Left lung (tissue), 4 donors: ENCODE measurements at regions not wholly inside any gene's neighbourhood (a gene's known extent, or its start where the extent isn't known, plus 50 kb on each side); places are given as distances from the start of the nearest gene placed in this dataset.
A peak's percentile ranks its signal among the peaks of the same experiment; 100 is the strongest.

Source experiments
- ATAC-seq: fragments of 200-7000 bp; cut with Tn5 transposase; one replicate; pipeline ENCODE4 v1.9.1; 2020; ENCODE audit warnings: moderate library complexity
- DNase-seq, 4 donors: peaks; one replicate each; pipeline ENCODE4 v3.0.0-alpha.2; 2013 to 2020
- H3K27ac ChIP-seq, 2 donors: fragments of 200-600 bp; sonication (generic) in 1 of 2; one replicate each; pipeline versions ENCODE4 v1.5.0 to v1.8.0; 2020 to 2021
- H3K27me3 ChIP-seq, 2 donors: fragments of 200-600 bp; sonication (generic) in 1 of 2; one replicate each; pipeline versions ENCODE4 v1.5.0 to v1.8.0; 2020 to 2021
- H3K36me3 ChIP-seq, 2 donors: fragments of 200-600 bp; sonication (generic) in 1 of 2; one replicate each; pipeline versions ENCODE4 v1.5.0 to v1.8.0; 2020 to 2021
- H3K4me1 ChIP-seq, 2 donors: fragments of 200-600 bp; one replicate each; pipeline ENCODE4 v1.8.0; 2021
- H3K4me3 ChIP-seq, 2 donors: fragments of 200-600 bp; sonication (generic) in 1 of 2; one replicate each; pipeline versions ENCODE4 v1.5.0 to v1.8.0; 2020 to 2021; ENCODE audit warnings: mild to moderate bottlenecking in 1 of 2
- H3K9me3 ChIP-seq, 2 donors: fragments of 200-600 bp; sonication (generic) in 1 of 2; one replicate each; pipeline versions ENCODE4 v1.5.0 to v1.8.0; 2020 to 2021
- CTCF ChIP-seq, 2 donors: fragments of 200-600 bp; sonication (generic) in 1 of 2; IDR thresholded peaks; one replicate each; pipeline versions ENCODE4 v1.5.0 to v1.8.0; 2021; ENCODE audit warnings: antibody characterized with exemption in 2 of 2
- intact Hi-C, 2 donors: fragments of 100-400 bp; cut with DNase I; formaldehyde crosslinking; loops; one replicate each; pipeline versions ENCODE4 v1.11.2 to v1.14.2; 2022
- donor health status: DM: no; HTN: yes; CAD: no.
- donor health status: DM: no; HTN: no; CAD: no.

- peak; percentile 92 for ATAC-seq
- no peak for TF ChIP-seq CTCF (IDR thresholded peaks at IDR 0.05)
- peak in 3 of 4 donors; percentile 50 to 76 (median 54) for DNase-seq
Observed at GRCh38 chr7:27346531-27347275, 104.1 kb downstream of the EVX1 start.

GRCh38 chr7:27347276-27347640 is 104.7 kb downstream of the EVX1 start:
- no peak for TF ChIP-seq CTCF (IDR thresholded peaks at IDR 0.05)
- no peak overlapping the region for H3K27ac ChIP-seq
- H3K9me3 ChIP-seq: no peaks in the 10 kb centered on the region
- ATAC-seq (no peak), DNase-seq (no peak)
- peaks cover 0 to 11% of the 10 kb centered on the region in 2 donors for H3K27me3 ChIP-seq
- H3K4me3 ChIP-seq: no peak overlapping the region
- intact Hi-C loops: no loop called here
- peaks cover 0 to 3% of the 10 kb centered on the region in 2 donors for H3K4me1 ChIP-seq
- H3K36me3 ChIP-seq: no peaks in the 10 kb centered on the region

More at GRCh38 chr7:27346531-27347275, 104.1 kb downstream of the EVX1 start:
- Histone ChIP-seq H3K36me3 (no peaks in the 10 kb centered on the region), H3K4me3 (no peak overlapping the region), H3K9me3 (no peaks in the 10 kb centered on the region), H3K27me3 (peaks cover 0 to 11% of the 10 kb centered on the region in 2 donors), H3K27ac (no peak overlapping the region), H3K4me1 (peaks cover 0 to 3% of the 10 kb centered on the region in 2 donors)
- intact Hi-C loops: no loop called here

- no peaks in the 10 kb centered on the region for H3K36me3 ChIP-seq
- DNase-seq: no peak
- no peak overlapping the region for H3K4me3 ChIP-seq
- peaks cover 0 to 3% of the 10 kb centered on the region in 2 donors for H3K4me1 ChIP-seq
- no peaks in the 10 kb centered on the region for H3K9me3 ChIP-seq
- H3K27me3 ChIP-seq: peaks cover 0 to 11% of the 10 kb centered on the region in 2 donors
- H3K27ac ChIP-seq: no peak overlapping the region
- intact Hi-C loops: no loop called here
- no peak for TF ChIP-seq CTCF (IDR thresholded peaks at IDR 0.05)
- no peak for ATAC-seq
Observed at GRCh38 chr7:27349621-27350020, 107.0 kb downstream of the EVX1 start.

GRCh38 chr7:27351137-27351536 is 108.5 kb downstream of the EVX1 start:
- peaks cover 0 to 4% of the 10 kb centered on the region in 2 donors for H3K27me3 ChIP-seq

More at GRCh38 chr7:27351137-27351536, 108.5 kb downstream of the EVX1 start:
- ATAC-seq (no peak), DNase-seq (no peak)
- H3K4me3 ChIP-seq: no peak overlapping the region
- H3K27ac ChIP-seq: no peak overlapping the region
- peaks cover 0 to 3% of the 10 kb centered on the region in 2 donors for H3K4me1 ChIP-seq
- H3K9me3 ChIP-seq: no peaks in the 10 kb centered on the region
- intact Hi-C loops: no loop called here
- TF ChIP-seq CTCF (IDR thresholded peaks at IDR 0.05): no peak
- no peaks in the 10 kb centered on the region for H3K36me3 ChIP-seq
